D341Med (cell line): ENCODE measurements at regions not wholly inside any gene's neighbourhood (a gene's known extent, or its start where the extent isn't known, plus 50 kb on each side); places are given as distances from the start of the nearest gene placed in this dataset.
A peak's percentile ranks its signal among the peaks of the same experiment; 100 is the strongest.
"Not testable (repeated sequence)": the region's sequence is repeated elsewhere in the genome, so short reads cannot be mapped to it uniquely, and the experiment has no call there.

Experiments
- DNase-seq: peaks from one replicate; pipeline ENCODE4 v3.0.0; 2012; ENCODE audit warnings: low spot score

GRCh38 chr6:115873901-115874300, 186.8 kb downstream of the FRK start:
- no peak for DNase-seq

GRCh38 chr6:115870464-115870863, 190.2 kb downstream of the FRK start:
- DNase-seq = no peak

GRCh38 chr6:115865914-115866313, 194.8 kb downstream of the FRK start:
- DNase-seq = no peak

- DNase-seq = no peak
These were observed 197.5 kb downstream of the FRK start for GRCh38 chr6:115863211-115863610.

- DNase-seq = not testable (repeated sequence)
These were observed 199.0 kb downstream of the FRK start for GRCh38 chr6:115861658-115862057.

- not testable (repeated sequence) for DNase-seq
These were observed 201.1 kb downstream of the FRK start for GRCh38 chr6:115859577-115859976.

- no peak for DNase-seq
These were observed 205.6 kb downstream of the FRK start for GRCh38 chr6:115854866-115855665.

- no peak for DNase-seq
These were observed 213.0 kb downstream of the FRK start for GRCh38 chr6:115847671-115848070.

- DNase-seq = no peak
These were observed 216.7 kb downstream of the FRK start for GRCh38 chr6:115843945-115844344.

- no peak for DNase-seq
These were observed 218.4 kb downstream of the FRK start for GRCh38 chr6:115842338-115842737.

- no peak for DNase-seq
These were observed 221.0 kb downstream of the FRK start for GRCh38 chr6:115839583-115840181.

GRCh38 chr6:115838763-115839401, 221.8 kb downstream of the FRK start:
- DNase-seq = peak; percentile 40

GRCh38 chr6:115838216-115838615, 222.5 kb downstream of the FRK start:
- no peak for DNase-seq

- not testable (repeated sequence) for DNase-seq
These were observed 224.3 kb downstream of the FRK start for GRCh38 chr6:115836374-115836773.

GRCh38 chr6:115835314-115835713, 225.4 kb downstream of the FRK start:
- DNase-seq = no peak

- not testable (repeated sequence) for DNase-seq
These were observed 226.1 kb downstream of the FRK start for GRCh38 chr6:115834542-115834941.

- DNase-seq = no peak
These were observed 227.9 kb downstream of the FRK start for GRCh38 chr6:115832786-115833185.

- no peak for DNase-seq
These were observed 228.5 kb downstream of the FRK start for GRCh38 chr6:115832186-115832585.

- no peak for DNase-seq
These were observed 229.8 kb downstream of the FRK start for GRCh38 chr6:115830895-115831294.

- DNase-seq = no peak
These were observed 238.9 kb downstream of the FRK start for GRCh38 chr6:115821798-115822197.

- DNase-seq = no peak
These were observed 241.2 kb downstream of the FRK start for GRCh38 chr6:115819506-115819905.

- DNase-seq = no peak
These were observed 243.5 kb downstream of the FRK start for GRCh38 chr6:115817161-115817560.

GRCh38 chr6:115814907-115815306, 245.8 kb downstream of the FRK start:
- no peak for DNase-seq
